Epithelial cell of esophagus (primary cell): ENCODE measurements at regions not wholly inside any gene's neighbourhood (a gene's known extent, or its start where the extent isn't known, plus 50 kb on each side); places are given as distances from the start of the nearest gene placed in this dataset.

Source experiments
- DNase-seq: peaks from one replicate; pipeline ENCODE4 v3.0.0; 2010; ENCODE audit warnings: low read depth
- H3K4me3 ChIP-seq: 2 replicates; pipeline ENCODE4 v1.5.1; 2011; ENCODE audit warnings: mild to moderate bottlenecking, low read length, control low read depth
- CTCF ChIP-seq: IDR thresholded peaks from 2 replicates; pipeline ENCODE4 v1.5.1; 2011; ENCODE audit warnings: low read depth, mild to moderate bottlenecking, low read length, control low read depth, inconsistent platforms; ENCODE audit not compliant: insufficient read depth; ENCODE audit errors: missing control alignments

- H3K4me3 ChIP-seq: no peak overlapping the region
- no peak for DNase-seq
- no peak for TF ChIP-seq CTCF
Measured at GRCh38 chr11:21911061-21911460, 281.8 kb upstream of the ANO5 start.

- DNase-seq: no peak
- TF ChIP-seq CTCF: no peak
- no peak overlapping the region for H3K4me3 ChIP-seq
Measured at GRCh38 chr11:21912285-21912684, 280.6 kb upstream of the ANO5 start.

- no peak for DNase-seq
- no peak overlapping the region for H3K4me3 ChIP-seq
- TF ChIP-seq CTCF: no peak
Measured at GRCh38 chr11:21921151-21921550, 271.7 kb upstream of the ANO5 start.

- no peak for TF ChIP-seq CTCF
- no peak overlapping the region for H3K4me3 ChIP-seq
- DNase-seq: no peak
Measured at GRCh38 chr11:21924262-21924661, 268.6 kb upstream of the ANO5 start.

GRCh38 chr11:21927628-21928027, 265.3 kb upstream of the ANO5 start:
- DNase-seq: no peak
- TF ChIP-seq CTCF: no peak
- no peak overlapping the region for H3K4me3 ChIP-seq

GRCh38 chr11:21928847-21929246, 264.0 kb upstream of the ANO5 start:
- no peak for TF ChIP-seq CTCF
- no peak for DNase-seq
- H3K4me3 ChIP-seq: no peak overlapping the region

GRCh38 chr11:21930408-21930807, 262.5 kb upstream of the ANO5 start:
- DNase-seq: no peak
- no peak overlapping the region for H3K4me3 ChIP-seq
- TF ChIP-seq CTCF: no peak
